K562 (cell line): ENCODE measurements at regions not wholly inside any gene's neighbourhood (a gene's known extent, or its start where the extent isn't known, plus 50 kb on each side); places are given as distances from the start of the nearest gene placed in this dataset.

ENCODE experiments used
- ATAC-seq: fragments of 200-7000 bp; cut with Tn5 transposase; 3 replicates; pipeline ENCODE4 v1.9.1; 2020; ENCODE audit warnings: moderate library complexity
- BruUV-seq: library from RNA; stranded (reverse); fragments of 400-500 nt; replicated peaks from 2 replicates; lab custom pipeline; 2021; lab: Mats Ljungman, UMichigan
- CTCF ChIA-PET: fragments of 300-600 bp; formaldehyde crosslinking; extraction: SDS; loops from one replicate; lab custom pipeline; 2021; ENCODE audit warnings: low intra/inter-chr PET ratio; lab: Yijun Ruan, JAX
- POLR2A ChIA-PET: fragments of 300-600, 350-650 bp; sonication (Branson Sonifier 250); formaldehyde crosslinking; extraction: SDS; loops from one replicate; lab custom pipeline; 2021; ENCODE audit warnings: antibody characterized with exemption, inconsistent platforms; lab: Yijun Ruan, JAX
- DNase-seq, 4 experiments: peaks; one replicate each; pipeline versions ENCODE4 v3.0.0 to v3.0.0-alpha.2; 2011 to 2018; ENCODE audit warnings: low spot score in 3 of 4, mixed read lengths in 3 of 4; ENCODE audit errors: extremely low read depth in 1 of 4
- FAIRE-seq: peaks from 2 replicates; lab custom pipeline; 2011; peaks lifted over from hg19 to GRCh38; lab: Jason Lieb, UNC
- H2AFZ ChIP-seq: 2 replicates; pipeline ENCODE4 v1.6.0; 2011; ENCODE audit warnings: low read depth, low read length, control low read depth, inconsistent platforms
- H3K27ac ChIP-seq: fragments of 200-600 bp; 3 replicates; pipeline ENCODE4 v1.8.0; 2011; ENCODE audit warnings: low read depth, mild to moderate bottlenecking, control low read depth, inconsistent platforms, low read length, moderate library complexity, mixed read lengths; ENCODE audit errors: extremely low read depth
- H3K27me3 ChIP-seq, 2 experiments: fragments of 300-600 bp in 1 of 2; 2 replicates in 1 of 2; 3 replicates in 1 of 2; pipeline versions ENCODE4 v1.6.0 to v1.8.0; 2011; ENCODE audit warnings: inconsistent platforms in 2 of 2, low read length in 2 of 2, mild to moderate bottlenecking in 1 of 2, mixed read lengths in 1 of 2, moderate library complexity in 1 of 2; ENCODE audit not compliant: control insufficient read depth in 2 of 2, insufficient read depth in 2 of 2
- H3K36me3 ChIP-seq: fragments of 300-600 bp; 3 replicates; pipeline ENCODE4 v1.8.0; 2011; ENCODE audit warnings: mild to moderate bottlenecking, low read length, inconsistent platforms; ENCODE audit not compliant: control insufficient read depth, insufficient read depth
- H3K4me1 ChIP-seq, 2 experiments: fragments of 200-600 bp in 1 of 2; replicated peaks in 1 of 2; 2 replicates in 1 of 2; 3 replicates in 1 of 2; pipeline versions ENCODE4 v1.5.1 to v1.8.0; 2011; ENCODE audit warnings: inconsistent platforms in 2 of 2, low read length in 2 of 2, mild to moderate bottlenecking in 1 of 2, mixed read lengths in 1 of 2, moderate library complexity in 1 of 2; ENCODE audit not compliant: control insufficient read depth in 2 of 2, insufficient read depth in 2 of 2
- H3K4me2 ChIP-seq: 2 replicates; pipeline ENCODE4 v1.6.1; 2011; ENCODE audit warnings: low read length, control low read depth, inconsistent platforms, mixed read lengths; ENCODE audit not compliant: insufficient read depth
- H3K4me3 ChIP-seq: fragments of 200-600 bp; sonication (generic), shearing (Covaris generic); 2 replicates; pipeline ENCODE4 v1.5.1; 2016; ENCODE audit warnings: control low read depth, inconsistent platforms
- H3K79me2 ChIP-seq: fragments of 200-600 bp; 3 replicates; pipeline ENCODE4 v1.8.0; 2011; ENCODE audit warnings: low read length, inconsistent platforms; ENCODE audit not compliant: control insufficient read depth, insufficient read depth
- H3K9ac ChIP-seq, 2 experiments: 2 replicates each; pipeline versions ENCODE4 v1.6.0 to v1.6.1; 2011; ENCODE audit warnings: low read depth in 2 of 2, low read length in 2 of 2, control low read depth in 1 of 2, inconsistent platforms in 1 of 2, mild to moderate bottlenecking in 1 of 2, mixed read lengths in 1 of 2; ENCODE audit not compliant: insufficient read depth in 1 of 2
- H3K9me1 ChIP-seq: one replicate; pipeline ENCODE4 v1.6.0; 2011; ENCODE audit warnings: inconsistent platforms, mild to moderate bottlenecking, low read length, moderate library complexity; ENCODE audit not compliant: control insufficient read depth, insufficient read depth
- H3K9me3 ChIP-seq: replicated peaks from 2 replicates; pipeline ENCODE4 v1.5.1; 2011; ENCODE audit warnings: low read depth, low read length, inconsistent platforms; ENCODE audit not compliant: control insufficient read depth, insufficient read depth
- H4K20me1 ChIP-seq: replicated peaks from 2 replicates; pipeline ENCODE4 v1.6.1; 2011; ENCODE audit warnings: low read length, inconsistent platforms, mixed read lengths; ENCODE audit not compliant: control insufficient read depth, insufficient read depth
- MYBL2 ChIP-seq, 2 experiments: fragments of 450-650 bp in 1 of 2; sonication (generic) in 1 of 2; formaldehyde crosslinking in 1 of 2; IDR thresholded peaks; 2 replicates each; pipeline versions ENCODE4 v1.6.1 to v1.8.1; 2017 to 2022; ENCODE audit warnings: borderline replicate concordance in 1 of 2, inconsistent platforms in 1 of 2, low read depth in 1 of 2, mild to moderate bottlenecking in 1 of 2, missing genetic modification reagents in 1 of 2, moderate library complexity in 1 of 2
- NFIX ChIP-seq: fragments of 250-450 bp; sonication (Bioruptor Pico); IDR thresholded peaks from 2 replicates; pipeline ENCODE4 v1.4.0; 2020; ENCODE audit warnings: low read depth, mild to moderate bottlenecking, moderate library complexity
- TAL1 ChIP-seq: fragments of 450-650 bp; IDR thresholded peaks from 2 replicates; pipeline ENCODE4 v1.6.1; 2016; ENCODE audit warnings: mild to moderate bottlenecking
- ZNF282 ChIP-seq: sonication (generic); formaldehyde crosslinking; IDR thresholded peaks from 2 replicates; pipeline ENCODE4 v1.8.1; 2023; ENCODE audit warnings: missing genetic modification reagents
- WGBS: fragments of 100-300 bp; shearing (Covaris generic); methylation state at CpG from one replicate; pipeline ENCODE4 v1.1.6; 2016; ENCODE audit warnings: low coverage, mixed read lengths; ENCODE audit not compliant: insufficient coverage; ENCODE audit errors: missing lambda C conversion rate; 5-methylcytosine and 5-hydroxymethylcytosine counted together
- in situ Hi-C: fragments of 300-500 bp; cut with MboI; formaldehyde crosslinking; loops from 4 replicates; pipeline ENCODE4 v1.15.0; 2018; ENCODE audit warnings: inconsistent platforms, mixed read lengths
- intact Hi-C: fragments of 100-400 bp; cut with micrococcal nuclease; formaldehyde crosslinking; loops from 2 replicates; pipeline ENCODE4 v1.14.2; 2022
- TF ChIP-seq, protein P1 (sequence below): sonication (generic); formaldehyde crosslinking; IDR thresholded peaks from 2 replicates; pipeline ENCODE4 v1.4.0; 2020; ENCODE audit warnings: mild to moderate bottlenecking, missing genetic modification reagents
- TF ChIP-seq, protein P2 (sequence below): fragments of 200-800 bp; sonication (Bioruptor generic); IDR thresholded peaks from 2 replicates; pipeline ENCODE4 v1.6.1; 2017; ENCODE audit warnings: missing genetic modification characterization, missing compliant biosample characterization

DNA sequence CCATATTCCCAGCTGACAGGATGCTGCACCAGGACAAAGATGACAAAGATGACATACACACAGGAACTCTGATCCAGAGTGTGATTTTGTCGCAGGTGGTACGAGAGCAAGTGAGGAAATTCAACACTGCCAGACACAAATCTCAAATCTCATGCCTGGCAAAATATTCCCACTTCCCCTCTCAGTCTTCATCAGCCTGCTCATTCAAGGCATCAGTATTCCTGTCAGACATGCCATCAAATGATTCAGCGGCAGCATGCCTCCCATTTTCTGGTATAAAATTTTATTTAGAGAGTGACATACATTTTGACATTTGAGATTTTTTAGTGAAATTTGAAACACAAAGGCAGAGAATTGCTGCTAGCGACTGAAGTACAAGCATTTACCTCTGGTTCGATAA is 228.1 kb upstream of the LMCD1 start:
- H3K27ac ChIP-seq = no peak overlapping the region
- POLR2A ChIA-PET = no interaction called here
- no peak for DNase-seq
- 3% methylated on average over 5 of the region's 5 CpGs for whole genome bisulfite sequencing
- H2AFZ ChIP-seq = no peak overlapping the region
- in situ Hi-C loops = no loop called here
- no peak overlapping the region for H3K4me3 ChIP-seq
- no peaks in the 10 kb centered on the region for H3K9me1 ChIP-seq
- no peaks in the 10 kb centered on the region for H3K36me3 ChIP-seq
- no peak for TF ChIP-seq NFIX
- TF ChIP-seq, protein P1, sequence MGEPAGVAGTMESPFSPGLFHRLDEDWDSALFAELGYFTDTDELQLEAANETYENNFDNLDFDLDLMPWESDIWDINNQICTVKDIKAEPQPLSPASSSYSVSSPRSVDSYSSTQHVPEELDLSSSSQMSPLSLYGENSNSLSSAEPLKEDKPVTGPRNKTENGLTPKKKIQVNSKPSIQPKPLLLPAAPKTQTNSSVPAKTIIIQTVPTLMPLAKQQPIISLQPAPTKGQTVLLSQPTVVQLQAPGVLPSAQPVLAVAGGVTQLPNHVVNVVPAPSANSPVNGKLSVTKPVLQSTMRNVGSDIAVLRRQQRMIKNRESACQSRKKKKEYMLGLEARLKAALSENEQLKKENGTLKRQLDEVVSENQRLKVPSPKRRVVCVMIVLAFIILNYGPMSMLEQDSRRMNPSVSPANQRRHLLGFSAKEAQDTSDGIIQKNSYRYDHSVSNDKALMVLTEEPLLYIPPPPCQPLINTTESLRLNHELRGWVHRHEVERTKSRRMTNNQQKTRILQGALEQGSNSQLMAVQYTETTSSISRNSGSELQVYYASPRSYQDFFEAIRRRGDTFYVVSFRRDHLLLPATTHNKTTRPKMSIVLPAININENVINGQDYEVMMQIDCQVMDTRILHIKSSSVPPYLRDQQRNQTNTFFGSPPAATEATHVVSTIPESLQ = no peak
- no peak for TF ChIP-seq MYBL2 (IDR thresholded peaks at IDR 0.05; ENCODE audit: low read depth)
- no peak for TF ChIP-seq MYBL2 (CRISPR knock-in tag; IDR thresholded peaks at IDR 0.05; ENCODE audit: borderline replicate concordance)
- TF ChIP-seq TAL1 = no peak
- TF ChIP-seq, protein P2, sequence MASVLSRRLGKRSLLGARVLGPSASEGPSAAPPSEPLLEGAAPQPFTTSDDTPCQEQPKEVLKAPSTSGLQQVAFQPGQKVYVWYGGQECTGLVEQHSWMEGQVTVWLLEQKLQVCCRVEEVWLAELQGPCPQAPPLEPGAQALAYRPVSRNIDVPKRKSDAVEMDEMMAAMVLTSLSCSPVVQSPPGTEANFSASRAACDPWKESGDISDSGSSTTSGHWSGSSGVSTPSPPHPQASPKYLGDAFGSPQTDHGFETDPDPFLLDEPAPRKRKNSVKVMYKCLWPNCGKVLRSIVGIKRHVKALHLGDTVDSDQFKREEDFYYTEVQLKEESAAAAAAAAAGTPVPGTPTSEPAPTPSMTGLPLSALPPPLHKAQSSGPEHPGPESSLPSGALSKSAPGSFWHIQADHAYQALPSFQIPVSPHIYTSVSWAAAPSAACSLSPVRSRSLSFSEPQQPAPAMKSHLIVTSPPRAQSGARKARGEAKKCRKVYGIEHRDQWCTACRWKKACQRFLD = no peak
- no peak for TF ChIP-seq ZNF282
- TF ChIP-seq, all 486 proteins: peak for 0
- ATAC-seq (no peak), FAIRE-seq (no peak)
- Histone ChIP-seq H3K4me1 (no peaks in the 10 kb centered on the region), H3K27me3 (no peaks in the 10 kb centered on the region), H3K79me2 (no peaks in the 10 kb centered on the region), H4K20me1 (no peaks in the 10 kb centered on the region), H3K4me2 (no peak overlapping the region), H3K9me3 (no peaks in the 10 kb centered on the region), H3K9ac (no peak overlapping the region)
- intact Hi-C loops = no loop called here
- no TSS peak for BruUV-seq
- CTCF ChIA-PET = no interaction called here
